GM12878 (cell line): ENCODE measurements at regions not wholly inside any gene's neighbourhood (a gene's known extent, or its start where the extent isn't known, plus 50 kb on each side); places are given as distances from the start of the nearest gene placed in this dataset.

Experiments used
- ATAC-seq: fragments of 200-7000 bp; cut with Tn5 transposase; 3 replicates; pipeline ENCODE4 v1.9.1; 2020; ENCODE audit warnings: mild to moderate bottlenecking, moderate library complexity
- BruUV-seq: library from RNA; stranded (reverse); fragments of 400-500 nt; replicated peaks from 2 replicates; lab custom pipeline; 2021; lab: Mats Ljungman, UMichigan
- CTCF ChIA-PET: fragments of 300-600 bp; sonication (Branson Sonifier 250); formaldehyde crosslinking; extraction: SDS; loops from one replicate; lab custom pipeline; 2021; ENCODE audit warnings: inconsistent platforms; lab: Yijun Ruan, JAX
- POLR2A ChIA-PET: fragments of 350-600 bp; formaldehyde crosslinking; extraction: SDS; loops from one replicate; lab custom pipeline; 2021; ENCODE audit warnings: inconsistent platforms; lab: Charles Lee
- RAD21 ChIA-PET: fragments of 300-600 bp; sonication (Branson Sonifier 250); formaldehyde crosslinking; loops from one replicate; lab custom pipeline; 2023; ENCODE audit warnings: antibody characterized with exemption; ENCODE audit not compliant: unreplicated experiment; lab: Charles Lee
- SMC1A ChIA-PET: fragments of 300-600 bp; sonication (Branson Sonifier 250); formaldehyde crosslinking; loops from one replicate; lab custom pipeline; 2023; ENCODE audit not compliant: unreplicated experiment, uncharacterized antibody; lab: Charles Lee
- DNase-seq: peaks from one replicate; pipeline ENCODE4 v3.0.0-alpha.2; 2011; ENCODE audit warnings: low read depth, low spot score
- FAIRE-seq: peaks from 3 replicates; lab custom pipeline; 2011; peaks lifted over from hg19 to GRCh38; lab: Jason Lieb, UNC
- H2AFZ ChIP-seq: 2 replicates; pipeline ENCODE4 v1.6.0; 2011; ENCODE audit warnings: low read depth, low read length, control low read depth; ENCODE audit not compliant: control insufficient read depth
- H3K27ac ChIP-seq: 2 replicates; pipeline ENCODE4 v1.5.1; 2011; ENCODE audit warnings: control low read depth; ENCODE audit not compliant: control insufficient read depth, insufficient read depth
- H3K27me3 ChIP-seq, 2 experiments: replicated peaks in 1 of 2; 2 replicates each; pipeline versions ENCODE4 v1.6.0 to v1.6.1; 2011; ENCODE audit warnings: low read length in 1 of 2; ENCODE audit not compliant: control insufficient read depth in 2 of 2, insufficient read depth in 2 of 2
- H3K36me3 ChIP-seq, 2 experiments: 2 replicates each; pipeline ENCODE4 v1.5.1; 2011; ENCODE audit warnings: low read length in 1 of 2; ENCODE audit not compliant: control insufficient read depth in 2 of 2, insufficient read depth in 2 of 2
- H3K4me1 ChIP-seq: 2 replicates; pipeline ENCODE4 v1.6.1; 2011; ENCODE audit warnings: mild to moderate bottlenecking, low read length, moderate library complexity, mixed read lengths; ENCODE audit not compliant: control insufficient read depth, insufficient read depth
- H3K4me2 ChIP-seq: 2 replicates; pipeline ENCODE4 v1.6.0; 2011; ENCODE audit warnings: control low read depth; ENCODE audit not compliant: control insufficient read depth, insufficient read depth
- H3K4me3 ChIP-seq: fragments of 200-600 bp; sonication (generic); 2 replicates; pipeline ENCODE4 v1.5.1; 2016
- H3K79me2 ChIP-seq: 2 replicates; pipeline ENCODE4 v1.6.0; 2011; ENCODE audit warnings: low read length; ENCODE audit not compliant: control insufficient read depth, insufficient read depth
- H3K9ac ChIP-seq: 2 replicates; pipeline ENCODE4 v1.8.0; 2011; ENCODE audit warnings: low read length, control low read depth, mixed read lengths; ENCODE audit not compliant: control insufficient read depth, insufficient read depth
- H3K9me3 ChIP-seq: replicated peaks from 3 replicates; pipeline ENCODE4 v1.5.1; 2011; ENCODE audit warnings: mild to moderate bottlenecking, low read length; ENCODE audit not compliant: control insufficient read depth, insufficient read depth
- H4K20me1 ChIP-seq: 2 replicates; pipeline ENCODE4 v1.6.0; 2011; ENCODE audit not compliant: control insufficient read depth, insufficient read depth
- BCL11A ChIP-seq: IDR thresholded peaks from 2 replicates; pipeline ENCODE4 v1.6.1; 2011; ENCODE audit warnings: low read depth, low read length
- CHD1 ChIP-seq: IDR thresholded peaks from 2 replicates; pipeline ENCODE4 v1.6.1; 2012; ENCODE audit warnings: low read depth, low read length, improper control_type of control experiment
- CHD2 ChIP-seq: IDR thresholded peaks from 2 replicates; pipeline ENCODE4 v1.6.1; 2011; ENCODE audit warnings: low read depth, low read length, improper control_type of control experiment, borderline replicate concordance
- ETV6 ChIP-seq, 2 experiments: fragments of 450-650 bp in 1 of 2; IDR thresholded peaks in 1 of 2; conservative IDR thresholded peaks in 1 of 2; 2 replicates each; pipeline ENCODE4 v1.6.1; 2014; ENCODE audit warnings: antibody characterized with exemption in 1 of 2, borderline replicate concordance in 1 of 2, low read depth in 1 of 2, mild to moderate bottlenecking in 1 of 2, moderate library complexity in 1 of 2
- MTA2 ChIP-seq: fragments of 450-650 bp; IDR thresholded peaks from 2 replicates; pipeline ENCODE4 v1.6.1; 2016; ENCODE audit warnings: low read depth, mild to moderate bottlenecking, moderate library complexity
- NFIC ChIP-seq: IDR thresholded peaks from 2 replicates; pipeline ENCODE4 v1.6.1; 2012; ENCODE audit warnings: low read depth, mild to moderate bottlenecking, inconsistent platforms, low read length, moderate library complexity
- NFYB ChIP-seq: IDR thresholded peaks from 2 replicates; pipeline ENCODE4 v1.6.1; 2011; ENCODE audit warnings: low read depth, mild to moderate bottlenecking, low read length, improper control_type of control experiment, moderate library complexity; ENCODE audit not compliant: insufficient read depth
- NR2C1 ChIP-seq: fragments of 450-650 bp; IDR thresholded peaks from 2 replicates; pipeline ENCODE4 v1.6.1; 2017; ENCODE audit warnings: antibody characterized with exemption, mild to moderate bottlenecking, moderate library complexity
- SMC3 ChIP-seq: IDR thresholded peaks from 2 replicates; pipeline ENCODE4 v1.6.1; 2011; ENCODE audit warnings: low read length, improper control_type of control experiment, borderline replicate concordance
- SUPT20H ChIP-seq: IDR thresholded peaks from 2 replicates; pipeline ENCODE4 v1.6.1; 2011; ENCODE audit warnings: low read depth, mild to moderate bottlenecking, low read length, moderate library complexity, borderline replicate concordance; ENCODE audit not compliant: control insufficient read depth
- USF1 ChIP-seq: IDR thresholded peaks from 2 replicates; pipeline ENCODE4 v1.6.1; 2011; ENCODE audit warnings: borderline replicate concordance, low read depth, mild to moderate bottlenecking, moderate library complexity, mixed read lengths, low read length; ENCODE audit not compliant: insufficient read depth; ENCODE audit errors: extremely low read length
- ZBTB11 ChIP-seq: fragments of 450-650 bp; formaldehyde crosslinking; IDR thresholded peaks from 2 replicates; pipeline ENCODE4 v1.5.0; 2022; ENCODE audit warnings: mild to moderate bottlenecking, missing genetic modification characterization
- WGBS: methylation state at CpG from one replicate; pipeline ENCODE4 v1.1.6; 2016; ENCODE audit warnings: low lambda C conversion rate; ENCODE audit not compliant: insufficient replicate concordance, insufficient coverage; ENCODE audit errors: missing lambda C conversion rate; 5-methylcytosine and 5-hydroxymethylcytosine counted together
- in situ Hi-C: fragments of 300-500 bp; cut with MboI; formaldehyde crosslinking; loops from 9 replicates; pipeline ENCODE4 v1.14.3; 2018; ENCODE audit warnings: mixed read lengths
- intact Hi-C: fragments of 100-400 bp; cut with micrococcal nuclease; formaldehyde crosslinking; loops from one replicate; pipeline ENCODE4 v1.14.2; 2022; ENCODE audit not compliant: unreplicated experiment
- TF ChIP-seq, protein P1 (sequence below): fragments of 450-650 bp; IDR thresholded peaks from 2 replicates; pipeline ENCODE4 v1.6.1; 2018; ENCODE audit warnings: mild to moderate bottlenecking, low read depth, moderate library complexity; ENCODE audit not compliant: partially characterized antibody
- TF ChIP-seq, protein P2 (sequence below): fragments of 450-650 bp; IDR thresholded peaks from 2 replicates; pipeline ENCODE4 v1.6.1; 2016; ENCODE audit warnings: mild to moderate bottlenecking

- ATAC-seq (peak; percentile 81), DNase-seq (no peak), FAIRE-seq (no peak)
- no TSS peak for BruUV-seq
- Histone ChIP-seq H3K79me2 (no peaks in the 10 kb centered on the region), H3K27ac (no peak overlapping the region), H3K9me3 (no peaks in the 10 kb centered on the region), H3K4me3 (no peak overlapping the region), H3K36me3 (no peaks in the 10 kb centered on the region), H2AFZ (no peak overlapping the region), H3K4me1 (no peaks in the 10 kb centered on the region), H3K4me2 (no peak overlapping the region), H3K27me3 (no peaks in the 10 kb centered on the region), H3K9ac (no peak overlapping the region), H4K20me1 (no peaks in the 10 kb centered on the region)
- RAD21 ChIA-PET: interaction anchor here (1.0 kb wide), 1 partner anchor 211 kb away, joined by 3 read pairs; no protein-coding TSS in a partner anchor
- WGBS: 23% methylated on average over 6 of the region's 6 CpGs
- in situ Hi-C loops (loop anchor here (25.0 kb wide), 1 partner anchor 640 kb away; the partner anchor contains the start of gene C6orf62), intact Hi-C loops (no loop called here)
- SMC1A ChIA-PET: interaction anchor here (0.6 to 1.3 kb wide), 5 partner anchors 9 to 86 kb away, joined by 3 to 4 read pairs (median 3); no protein-coding TSS in a partner anchor
- CTCF ChIA-PET: no interaction called here
- POLR2A ChIA-PET: no interaction called here
- TF ChIP-seq, protein P1, sequence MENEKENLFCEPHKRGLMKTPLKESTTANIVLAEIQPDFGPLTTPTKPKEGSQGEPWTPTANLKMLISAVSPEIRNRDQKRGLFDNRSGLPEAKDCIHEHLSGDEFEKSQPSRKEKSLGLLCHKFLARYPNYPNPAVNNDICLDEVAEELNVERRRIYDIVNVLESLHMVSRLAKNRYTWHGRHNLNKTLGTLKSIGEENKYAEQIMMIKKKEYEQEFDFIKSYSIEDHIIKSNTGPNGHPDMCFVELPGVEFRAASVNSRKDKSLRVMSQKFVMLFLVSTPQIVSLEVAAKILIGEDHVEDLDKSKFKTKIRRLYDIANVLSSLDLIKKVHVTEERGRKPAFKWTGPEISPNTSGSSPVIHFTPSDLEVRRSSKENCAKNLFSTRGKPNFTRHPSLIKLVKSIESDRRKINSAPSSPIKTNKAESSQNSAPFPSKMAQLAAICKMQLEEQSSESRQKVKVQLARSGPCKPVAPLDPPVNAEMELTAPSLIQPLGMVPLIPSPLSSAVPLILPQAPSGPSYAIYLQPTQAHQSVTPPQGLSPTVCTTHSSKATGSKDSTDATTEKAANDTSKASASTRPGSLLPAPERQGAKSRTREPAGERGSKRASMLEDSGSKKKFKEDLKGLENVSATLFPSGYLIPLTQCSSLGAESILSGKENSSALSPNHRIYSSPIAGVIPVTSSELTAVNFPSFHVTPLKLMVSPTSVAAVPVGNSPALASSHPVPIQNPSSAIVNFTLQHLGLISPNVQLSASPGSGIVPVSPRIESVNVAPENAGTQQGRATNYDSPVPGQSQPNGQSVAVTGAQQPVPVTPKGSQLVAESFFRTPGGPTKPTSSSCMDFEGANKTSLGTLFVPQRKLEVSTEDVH: no peak
- TF ChIP-seq SUPT20H (no peak), SMC3 (no peak), BCL11A (peak; percentile 44; the same call in 1 of the 2 replicates), ZBTB11 (CRISPR knock-in tag) (no peak), NFIC (no peak), NR2C1 (no peak), CHD2 (no peak), MTA2 (peak; percentile 69), CHD1 (no peak), USF1 (no peak), ETV6 (conservative IDR thresholded peaks at IDR 0.05 in 1 of 2, IDR thresholded peaks at IDR 0.05 in 1 of 2; ENCODE audit: borderline replicate concordance in 1 of 2, low read depth in 1 of 2) (no peak), NFYB (no peak)
- TF ChIP-seq, protein P2, sequence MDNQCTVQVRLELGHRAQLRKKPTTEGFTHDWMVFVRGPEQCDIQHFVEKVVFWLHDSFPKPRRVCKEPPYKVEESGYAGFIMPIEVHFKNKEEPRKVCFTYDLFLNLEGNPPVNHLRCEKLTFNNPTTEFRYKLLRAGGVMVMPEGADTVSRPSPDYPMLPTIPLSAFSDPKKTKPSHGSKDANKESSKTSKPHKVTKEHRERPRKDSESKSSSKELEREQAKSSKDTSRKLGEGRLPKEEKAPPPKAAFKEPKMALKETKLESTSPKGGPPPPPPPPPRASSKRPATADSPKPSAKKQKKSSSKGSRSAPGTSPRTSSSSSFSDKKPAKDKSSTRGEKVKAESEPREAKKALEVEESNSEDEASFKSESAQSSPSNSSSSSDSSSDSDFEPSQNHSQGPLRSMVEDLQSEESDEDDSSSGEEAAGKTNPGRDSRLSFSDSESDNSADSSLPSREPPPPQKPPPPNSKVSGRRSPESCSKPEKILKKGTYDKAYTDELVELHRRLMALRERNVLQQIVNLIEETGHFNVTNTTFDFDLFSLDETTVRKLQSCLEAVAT: 0 out of 2 replicates have a peak, but pooled peaks have one; percentile 36
Measured at GRCh38 chr6:24072038-24072746, 53.8 kb upstream of the NRSN1 start.
